Esophagus squamous epithelium (tissue), 5 donors: ENCODE measurements at regions not wholly inside any gene's neighbourhood (a gene's known extent, or its start where the extent isn't known, plus 50 kb on each side); places are given as distances from the start of the nearest gene placed in this dataset.
"Not testable (repeated sequence)": the region's sequence is repeated elsewhere in the genome, so short reads cannot be mapped to it uniquely, and the experiment has no call there.

ENCODE experiments used
- DNase-seq: peaks from one replicate; lab custom pipeline; 2025; lab: John Stamatoyannopoulos, UW
- H3K27ac ChIP-seq, 4 donors: fragments of 200-600 bp; sonication (generic); one replicate each; pipeline ENCODE4 v1.5.1; 2016 to 2019; ENCODE audit warnings: mild to moderate bottlenecking in 1 of 4
- H3K27me3 ChIP-seq, 4 donors: fragments of 200-600 bp; sonication (generic); 1 replicate in 3 of 4; 2 replicates in 1 of 4; pipeline versions ENCODE4 v1.5.1 to v1.6.0; 2017 to 2021; ENCODE audit warnings: antibody characterized with exemption in 1 of 4
- H3K36me3 ChIP-seq, 3 donors: fragments of 200-600 bp; sonication (generic); one replicate each; pipeline ENCODE4 v1.5.1; 2016 to 2019
- H3K4me1 ChIP-seq, 3 donors: fragments of 200-600 bp; sonication (generic); one replicate each; pipeline ENCODE4 v1.5.1; 2017 to 2019
- H3K4me3 ChIP-seq, 4 donors: fragments of 200-600 bp; sonication (generic); 1 replicate in 3 of 4; 2 replicates in 1 of 4; pipeline ENCODE4 v1.5.1; 2016 to 2019; ENCODE audit warnings: mild to moderate bottlenecking in 2 of 4, moderate library complexity in 1 of 4
- H3K9me3 ChIP-seq, 3 donors: fragments of 200-600 bp; sonication (generic); one replicate each; pipeline ENCODE4 v1.5.1; 2016 to 2019
- CTCF ChIP-seq, 6 experiments: fragments of 450-650 bp in 4 of 6; fragments of 200-600 bp in 2 of 6; sonication (generic) in 2 of 6; IDR thresholded peaks; one replicate each; pipeline ENCODE4 v1.5.1; 2016 to 2019; ENCODE audit warnings: antibody characterized with exemption in 6 of 6, mild to moderate bottlenecking in 4 of 6, moderate library complexity in 4 of 6
- POLR2A ChIP-seq, 4 donors: fragments of 450-650 bp; IDR thresholded peaks; one replicate each; pipeline ENCODE4 v1.6.1; 2017; ENCODE audit warnings: antibody characterized with exemption in 4 of 4, mild to moderate bottlenecking in 4 of 4, moderate library complexity in 3 of 4
- WGBS, 2 donors: methylation state at CpG; one replicate each; pipeline ENCODE4 v1.1.5; 2018; 5-methylcytosine and 5-hydroxymethylcytosine counted together
- intact Hi-C: fragments of 100-400 bp; cut with DNase I; formaldehyde crosslinking; loops from one replicate; pipeline ENCODE4 v1.15.0; 2022
- donor health status: DM: yes; HTN: yes; CAD: no.

GRCh38 chr2:175679231-175679630, 322.8 kb downstream of the LNPK start:
- H3K9me3 ChIP-seq, result no peaks in the 10 kb centered on the region
- DNase-seq, result no peak
- TF ChIP-seq CTCF (IDR thresholded peaks at IDR 0.05) (no peak), POLR2A (IDR thresholded peaks at IDR 0.05) (no peak)
- no peak overlapping the region for H3K4me3 ChIP-seq
- H3K4me1 ChIP-seq, result no peaks in the 10 kb centered on the region
- H3K27ac ChIP-seq, result no peak overlapping the region
- WGBS, 2 donors, result 64 to 74% methylated on average over 4 of the region's 4 CpGs
- intact Hi-C loops, result no loop called here
- no peaks in the 10 kb centered on the region for H3K36me3 ChIP-seq
- peaks cover 0 to 12% (median 0%) of the 10 kb centered on the region in 4 donors for H3K27me3 ChIP-seq

GRCh38 chr2:175677880-175678279, 324.2 kb downstream of the LNPK start:
- peaks cover 0 to 6% (median 0%) of the 10 kb centered on the region in 4 donors for H3K27me3 ChIP-seq
- DNase-seq, result no peak
- H3K36me3 ChIP-seq, result no peaks in the 10 kb centered on the region
- H3K27ac ChIP-seq, result no peak overlapping the region
- intact Hi-C loops, result no loop called here
- H3K9me3 ChIP-seq, result peaks cover 0 to 4% (median 0%) of the 10 kb centered on the region in 3 donors
- TF ChIP-seq POLR2A (IDR thresholded peaks at IDR 0.05) (no peak), CTCF (IDR thresholded peaks at IDR 0.05) (no peak)
- no peaks in the 10 kb centered on the region for H3K4me1 ChIP-seq
- H3K4me3 ChIP-seq, result no peak overlapping the region
- WGBS, 2 donors, result 65 to 78% methylated on average over 2 of the region's 2 CpGs

GRCh38 chr2:175676813-175677212, 325.3 kb downstream of the LNPK start:
- H3K36me3 ChIP-seq, result no peaks in the 10 kb centered on the region
- peaks cover 0 to 6% (median 0%) of the 10 kb centered on the region in 3 donors for H3K9me3 ChIP-seq
- H3K27me3 ChIP-seq, result no peaks in the 10 kb centered on the region
- no peak overlapping the region for H3K4me3 ChIP-seq
- no peak overlapping the region for H3K27ac ChIP-seq
- TF ChIP-seq CTCF (IDR thresholded peaks at IDR 0.05) (no peak), POLR2A (IDR thresholded peaks at IDR 0.05) (no peak)
- DNase-seq, result no peak
- intact Hi-C loops, result no loop called here
- H3K4me1 ChIP-seq, result no peaks in the 10 kb centered on the region
- 72 to 85% methylated on average over 3 of the region's 3 CpGs for WGBS, 2 donors

- WGBS, 2 donors, result 60% methylated on average over 1 of the region's 7 CpGs; no CpG with 5 or more reads in 1 of the 2 donors
- H3K4me3 ChIP-seq, DNase-seq, H3K4me1 ChIP-seq, H3K27ac ChIP-seq, H3K9me3 ChIP-seq, H3K36me3 ChIP-seq, intact Hi-C loops: not testable (repeated sequence)
- H3K27me3 ChIP-seq, result peaks cover 0 to 16% (median 0%) of the 10 kb centered on the region in 4 donors
Observed at GRCh38 chr2:175668804-175669203, 333.3 kb downstream of the LNPK start.

- TF ChIP-seq CTCF (IDR thresholded peaks at IDR 0.05) (no peak), POLR2A (IDR thresholded peaks at IDR 0.05) (no peak)
- intact Hi-C loops, result no loop called here
- no peak for DNase-seq
- 91 to 93% methylated on average over 1 of the region's 1 CpG for WGBS, 2 donors
- no peaks in the 10 kb centered on the region for H3K4me1 ChIP-seq
- no peaks in the 10 kb centered on the region for H3K9me3 ChIP-seq
- H3K4me3 ChIP-seq, result no peak overlapping the region
- H3K36me3 ChIP-seq, result no peaks in the 10 kb centered on the region
- no peak overlapping the region for H3K27ac ChIP-seq
- no peaks in the 10 kb centered on the region for H3K27me3 ChIP-seq
Observed at GRCh38 chr2:175662335-175662734, 339.7 kb downstream of the LNPK start.

- Histone ChIP-seq H3K9me3 (peaks cover 0 to 15% (median 0%) of the 10 kb centered on the region in 3 donors), H3K27me3 (no peaks in the 10 kb centered on the region), H3K27ac (no peak overlapping the region), H3K4me3 (no peak overlapping the region), H3K36me3 (no peaks in the 10 kb centered on the region), H3K4me1 (no peaks in the 10 kb centered on the region)
- intact Hi-C loops, result no loop called here
- no peak for DNase-seq
- TF ChIP-seq POLR2A (IDR thresholded peaks at IDR 0.05), result no peak
- no peak for TF ChIP-seq CTCF (IDR thresholded peaks at IDR 0.05)
- 0% methylated on average over 1 of the region's 1 CpG for WGBS, 2 donors
Observed at GRCh38 chr2:175648577-175649063, 353.4 kb downstream of the LNPK start.
